GM12878 (cell line): ENCODE measurements at regions not wholly inside any gene's neighbourhood (a gene's known extent, or its start where the extent isn't known, plus 50 kb on each side); places are given as distances from the start of the nearest gene placed in this dataset.

Experiments used
- ATAC-seq: fragments of 200-7000 bp; cut with Tn5 transposase; 3 replicates; pipeline ENCODE4 v1.9.1; 2020; ENCODE audit warnings: mild to moderate bottlenecking, moderate library complexity
- BruUV-seq: library from RNA; stranded (reverse); fragments of 400-500 nt; replicated peaks from 2 replicates; lab custom pipeline; 2021; lab: Mats Ljungman, UMichigan
- CTCF ChIA-PET: fragments of 300-600 bp; sonication (Branson Sonifier 250); formaldehyde crosslinking; extraction: SDS; loops from one replicate; lab custom pipeline; 2021; ENCODE audit warnings: inconsistent platforms; lab: Yijun Ruan, JAX
- POLR2A ChIA-PET: fragments of 350-600 bp; formaldehyde crosslinking; extraction: SDS; loops from one replicate; lab custom pipeline; 2021; ENCODE audit warnings: inconsistent platforms; lab: Charles Lee
- RAD21 ChIA-PET: fragments of 300-600 bp; sonication (Branson Sonifier 250); formaldehyde crosslinking; loops from one replicate; lab custom pipeline; 2023; ENCODE audit warnings: antibody characterized with exemption; ENCODE audit not compliant: unreplicated experiment; lab: Charles Lee
- SMC1A ChIA-PET: fragments of 300-600 bp; sonication (Branson Sonifier 250); formaldehyde crosslinking; loops from one replicate; lab custom pipeline; 2023; ENCODE audit not compliant: unreplicated experiment, uncharacterized antibody; lab: Charles Lee
- DNase-seq: peaks from one replicate; pipeline ENCODE4 v3.0.0-alpha.2; 2011; ENCODE audit warnings: low read depth, low spot score
- FAIRE-seq: peaks from 3 replicates; lab custom pipeline; 2011; peaks lifted over from hg19 to GRCh38; lab: Jason Lieb, UNC
- H2AFZ ChIP-seq: 2 replicates; pipeline ENCODE4 v1.6.0; 2011; ENCODE audit warnings: low read depth, low read length, control low read depth; ENCODE audit not compliant: control insufficient read depth
- H3K27ac ChIP-seq: 2 replicates; pipeline ENCODE4 v1.5.1; 2011; ENCODE audit warnings: control low read depth; ENCODE audit not compliant: control insufficient read depth, insufficient read depth
- H3K27me3 ChIP-seq, 2 experiments: replicated peaks in 1 of 2; 2 replicates each; pipeline versions ENCODE4 v1.6.0 to v1.6.1; 2011; ENCODE audit warnings: low read length in 1 of 2; ENCODE audit not compliant: control insufficient read depth in 2 of 2, insufficient read depth in 2 of 2
- H3K36me3 ChIP-seq, 2 experiments: 2 replicates each; pipeline ENCODE4 v1.5.1; 2011; ENCODE audit warnings: low read length in 1 of 2; ENCODE audit not compliant: control insufficient read depth in 2 of 2, insufficient read depth in 2 of 2
- H3K4me1 ChIP-seq: 2 replicates; pipeline ENCODE4 v1.6.1; 2011; ENCODE audit warnings: mild to moderate bottlenecking, low read length, moderate library complexity, mixed read lengths; ENCODE audit not compliant: control insufficient read depth, insufficient read depth
- H3K4me2 ChIP-seq: 2 replicates; pipeline ENCODE4 v1.6.0; 2011; ENCODE audit warnings: control low read depth; ENCODE audit not compliant: control insufficient read depth, insufficient read depth
- H3K4me3 ChIP-seq: fragments of 200-600 bp; sonication (generic); 2 replicates; pipeline ENCODE4 v1.5.1; 2016
- H3K79me2 ChIP-seq: 2 replicates; pipeline ENCODE4 v1.6.0; 2011; ENCODE audit warnings: low read length; ENCODE audit not compliant: control insufficient read depth, insufficient read depth
- H3K9ac ChIP-seq: 2 replicates; pipeline ENCODE4 v1.8.0; 2011; ENCODE audit warnings: low read length, control low read depth, mixed read lengths; ENCODE audit not compliant: control insufficient read depth, insufficient read depth
- H3K9me3 ChIP-seq: replicated peaks from 3 replicates; pipeline ENCODE4 v1.5.1; 2011; ENCODE audit warnings: mild to moderate bottlenecking, low read length; ENCODE audit not compliant: control insufficient read depth, insufficient read depth
- H4K20me1 ChIP-seq: 2 replicates; pipeline ENCODE4 v1.6.0; 2011; ENCODE audit not compliant: control insufficient read depth, insufficient read depth
- JUNB ChIP-seq: IDR thresholded peaks from 2 replicates; pipeline ENCODE4 v1.6.1; 2016; ENCODE audit warnings: antibody characterized with exemption, mild to moderate bottlenecking
- MYC ChIP-seq: IDR thresholded peaks from 2 replicates; pipeline ENCODE4 v1.6.1; 2011; ENCODE audit warnings: mild to moderate bottlenecking, low read length, moderate library complexity, inconsistent platforms; ENCODE audit not compliant: insufficient read depth, insufficient replicate concordance, insufficient read length, severe bottlenecking
- NR2C2 ChIP-seq: IDR thresholded peaks from 2 replicates; pipeline ENCODE4 v1.6.1; 2011; ENCODE audit warnings: borderline replicate concordance, low read depth; ENCODE audit not compliant: control insufficient read depth, insufficient read length
- NR2F1 ChIP-seq: fragments of 450-650 bp; conservative IDR thresholded peaks from 2 replicates; pipeline ENCODE4 v1.6.1; 2017; ENCODE audit warnings: mild to moderate bottlenecking
- REST ChIP-seq: IDR thresholded peaks from 2 replicates; pipeline ENCODE4 v1.6.1; 2012; ENCODE audit warnings: mild to moderate bottlenecking, low read depth, low read length
- SMAD1 ChIP-seq: fragments of 450-650 bp; IDR thresholded peaks from 2 replicates; pipeline ENCODE4 v1.6.1; 2018; ENCODE audit warnings: mild to moderate bottlenecking, low read depth; ENCODE audit not compliant: partially characterized antibody
- STAT1 ChIP-seq: fragments of 450-650 bp; conservative IDR thresholded peaks from 2 replicates; pipeline ENCODE4 v1.6.1; 2014; ENCODE audit warnings: antibody characterized with exemption, mild to moderate bottlenecking
- WGBS: methylation state at CpG from one replicate; pipeline ENCODE4 v1.1.6; 2016; ENCODE audit warnings: low lambda C conversion rate; ENCODE audit not compliant: insufficient replicate concordance, insufficient coverage; ENCODE audit errors: missing lambda C conversion rate; 5-methylcytosine and 5-hydroxymethylcytosine counted together
- in situ Hi-C: fragments of 300-500 bp; cut with MboI; formaldehyde crosslinking; loops from 9 replicates; pipeline ENCODE4 v1.14.3; 2018; ENCODE audit warnings: mixed read lengths
- intact Hi-C: fragments of 100-400 bp; cut with micrococcal nuclease; formaldehyde crosslinking; loops from one replicate; pipeline ENCODE4 v1.14.2; 2022; ENCODE audit not compliant: unreplicated experiment
- TF ChIP-seq, protein P1 (sequence below): IDR thresholded peaks from 2 replicates; pipeline ENCODE4 v1.6.1; 2012; ENCODE audit warnings: low read length, inconsistent platforms
- TF ChIP-seq, protein P2 (sequence below): fragments of 450-650 bp; IDR thresholded peaks from 2 replicates; pipeline ENCODE4 v1.6.1; 2017; ENCODE audit warnings: mild to moderate bottlenecking, low read depth, inconsistent platforms; ENCODE audit not compliant: poor library complexity, severe bottlenecking

DNA sequence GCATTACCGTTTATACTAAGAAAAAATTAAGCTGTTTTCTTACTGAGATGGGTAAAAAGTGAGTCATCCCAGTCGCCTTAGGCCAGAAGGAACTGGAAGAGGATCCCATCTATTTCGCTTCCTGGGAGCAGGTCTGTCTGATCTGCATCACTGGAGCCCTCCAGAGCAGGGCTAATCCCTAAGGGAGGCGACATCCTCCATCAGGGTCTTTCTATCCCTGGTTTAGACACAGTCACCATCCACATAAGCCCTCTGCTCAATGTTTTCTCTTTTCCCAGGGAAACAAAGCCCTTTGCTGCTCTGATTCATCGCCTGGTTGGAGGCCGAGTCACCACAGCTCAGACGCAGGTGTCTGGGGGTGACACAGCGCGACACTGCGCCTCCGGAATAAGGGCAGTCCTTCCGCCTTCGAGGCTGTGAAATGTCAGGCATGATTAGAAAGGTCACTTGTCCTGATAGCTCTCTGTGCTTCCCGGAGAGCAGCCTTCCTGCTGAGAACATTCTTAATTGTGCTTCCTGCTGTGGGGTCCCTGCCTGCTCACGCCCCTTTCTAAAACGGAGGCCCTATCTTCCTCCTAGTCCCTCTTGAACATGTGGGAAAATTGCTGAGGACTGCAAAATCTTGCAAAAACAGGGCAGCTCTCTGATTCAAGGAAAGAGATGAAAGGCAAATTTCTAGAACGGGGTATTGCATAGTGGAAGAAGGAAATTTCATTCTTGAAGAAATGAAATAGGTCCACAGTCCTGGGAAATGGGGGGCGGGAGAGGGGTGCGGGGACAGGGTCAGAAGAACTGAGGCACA, 56.3 kb downstream of the MARCHF4 start:
- no peak overlapping the region for H3K4me2 ChIP-seq
- no peak overlapping the region for H3K4me3 ChIP-seq
- H3K4me1 ChIP-seq = no peaks in the 10 kb centered on the region
- no peak overlapping the region for H3K27ac ChIP-seq
- ATAC-seq (no peak), FAIRE-seq (no peak), DNase-seq (no peak)
- no peaks in the 10 kb centered on the region for H4K20me1 ChIP-seq
- H3K79me2 ChIP-seq = no peaks in the 10 kb centered on the region
- H3K36me3 ChIP-seq = no peaks in the 10 kb centered on the region
- SMC1A ChIA-PET = no interaction called here
- POLR2A ChIA-PET = no interaction called here
- CTCF ChIA-PET = no interaction called here
- H2AFZ ChIP-seq = no peak overlapping the region
- H3K9ac ChIP-seq = no peak overlapping the region
- intact Hi-C loops = no loop called here
- in situ Hi-C loops = no loop called here
- RAD21 ChIA-PET = no interaction called here
- TF ChIP-seq SMAD1 (no peak), JUNB (no peak), NR2C2 (no peak), MYC (no peak), REST (no peak), STAT1 (no peak), NR2F1 (no peak)
- TF ChIP-seq, protein P1, sequence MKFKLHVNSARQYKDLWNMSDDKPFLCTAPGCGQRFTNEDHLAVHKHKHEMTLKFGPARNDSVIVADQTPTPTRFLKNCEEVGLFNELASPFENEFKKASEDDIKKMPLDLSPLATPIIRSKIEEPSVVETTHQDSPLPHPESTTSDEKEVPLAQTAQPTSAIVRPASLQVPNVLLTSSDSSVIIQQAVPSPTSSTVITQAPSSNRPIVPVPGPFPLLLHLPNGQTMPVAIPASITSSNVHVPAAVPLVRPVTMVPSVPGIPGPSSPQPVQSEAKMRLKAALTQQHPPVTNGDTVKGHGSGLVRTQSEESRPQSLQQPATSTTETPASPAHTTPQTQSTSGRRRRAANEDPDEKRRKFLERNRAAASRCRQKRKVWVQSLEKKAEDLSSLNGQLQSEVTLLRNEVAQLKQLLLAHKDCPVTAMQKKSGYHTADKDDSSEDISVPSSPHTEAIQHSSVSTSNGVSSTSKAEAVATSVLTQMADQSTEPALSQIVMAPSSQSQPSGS = no peak
- TF ChIP-seq, protein P2, sequence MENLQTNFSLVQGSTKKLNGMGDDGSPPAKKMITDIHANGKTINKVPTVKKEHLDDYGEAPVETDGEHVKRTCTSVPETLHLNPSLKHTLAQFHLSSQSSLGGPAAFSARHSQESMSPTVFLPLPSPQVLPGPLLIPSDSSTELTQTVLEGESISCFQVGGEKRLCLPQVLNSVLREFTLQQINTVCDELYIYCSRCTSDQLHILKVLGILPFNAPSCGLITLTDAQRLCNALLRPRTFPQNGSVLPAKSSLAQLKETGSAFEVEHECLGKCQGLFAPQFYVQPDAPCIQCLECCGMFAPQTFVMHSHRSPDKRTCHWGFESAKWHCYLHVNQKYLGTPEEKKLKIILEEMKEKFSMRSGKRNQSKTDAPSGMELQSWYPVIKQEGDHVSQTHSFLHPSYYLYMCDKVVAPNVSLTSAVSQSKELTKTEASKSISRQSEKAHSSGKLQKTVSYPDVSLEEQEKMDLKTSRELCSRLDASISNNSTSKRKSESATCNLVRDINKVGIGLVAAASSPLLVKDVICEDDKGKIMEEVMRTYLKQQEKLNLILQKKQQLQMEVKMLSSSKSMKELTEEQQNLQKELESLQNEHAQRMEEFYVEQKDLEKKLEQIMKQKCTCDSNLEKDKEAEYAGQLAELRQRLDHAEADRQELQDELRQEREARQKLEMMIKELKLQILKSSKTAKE = no peak
- WGBS = 42% methylated on average over 19 of the region's 19 CpGs
- peaks cover 0 to 3% of the 10 kb centered on the region in 2 experiments; a peak in 2 of 4 replicates for H3K27me3 ChIP-seq
- H3K9me3 ChIP-seq = no peaks in the 10 kb centered on the region
- no TSS peak for BruUV-seq
